ENCODE measurements at regions not wholly inside any gene's neighbourhood (a gene's known extent, or its start where the extent isn't known, plus 50 kb on each side); places are given as distances from the start of the nearest gene placed in this dataset.

DNA sequence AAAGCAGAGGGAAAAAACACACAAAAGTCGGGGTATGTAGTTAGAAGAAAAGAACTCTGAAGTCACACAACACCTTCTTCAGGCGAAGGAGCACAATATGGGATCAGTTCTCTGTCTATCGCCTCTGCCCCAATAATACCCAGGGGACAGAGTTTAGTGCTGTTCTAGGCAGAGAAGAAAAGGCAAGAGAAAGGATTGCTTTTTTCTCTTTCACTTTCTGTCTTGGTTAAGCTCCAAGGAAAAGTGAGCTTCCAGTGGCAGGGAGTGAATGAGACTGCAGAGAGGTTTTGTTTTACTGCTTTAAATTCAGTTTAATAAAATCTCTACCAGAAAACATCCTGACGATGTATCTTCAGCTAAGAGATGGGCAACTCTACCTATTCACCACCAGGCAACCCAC is 86.6 kb upstream of the STXBP5 start:
- TF ChIP-seq, protein P1, sequence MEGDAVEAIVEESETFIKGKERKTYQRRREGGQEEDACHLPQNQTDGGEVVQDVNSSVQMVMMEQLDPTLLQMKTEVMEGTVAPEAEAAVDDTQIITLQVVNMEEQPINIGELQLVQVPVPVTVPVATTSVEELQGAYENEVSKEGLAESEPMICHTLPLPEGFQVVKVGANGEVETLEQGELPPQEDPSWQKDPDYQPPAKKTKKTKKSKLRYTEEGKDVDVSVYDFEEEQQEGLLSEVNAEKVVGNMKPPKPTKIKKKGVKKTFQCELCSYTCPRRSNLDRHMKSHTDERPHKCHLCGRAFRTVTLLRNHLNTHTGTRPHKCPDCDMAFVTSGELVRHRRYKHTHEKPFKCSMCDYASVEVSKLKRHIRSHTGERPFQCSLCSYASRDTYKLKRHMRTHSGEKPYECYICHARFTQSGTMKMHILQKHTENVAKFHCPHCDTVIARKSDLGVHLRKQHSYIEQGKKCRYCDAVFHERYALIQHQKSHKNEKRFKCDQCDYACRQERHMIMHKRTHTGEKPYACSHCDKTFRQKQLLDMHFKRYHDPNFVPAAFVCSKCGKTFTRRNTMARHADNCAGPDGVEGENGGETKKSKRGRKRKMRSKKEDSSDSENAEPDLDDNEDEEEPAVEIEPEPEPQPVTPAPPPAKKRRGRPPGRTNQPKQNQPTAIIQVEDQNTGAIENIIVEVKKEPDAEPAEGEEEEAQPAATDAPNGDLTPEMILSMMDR (IDR thresholded peaks at IDR 0.05; ENCODE audit: unreplicated experiment) = no peak
- peaks cover 3% of the 10 kb centered on the region for H3K9me3 Mint-ChIP-seq (ENCODE audit: low read depth, unreplicated experiment)
- H3K4me3 Mint-ChIP-seq (ENCODE audit: low read depth, unreplicated experiment) = no peak overlapping the region
- H3K27me3 Mint-ChIP-seq (ENCODE audit: unreplicated experiment) = no peaks in the 10 kb centered on the region
- no peaks in the 10 kb centered on the region for H3K4me1 Mint-ChIP-seq (ENCODE audit: low read depth, unreplicated experiment)
- no peak overlapping the region for H3K27ac Mint-ChIP-seq (ENCODE audit: unreplicated experiment)
- CTCF ChIA-PET = interaction anchor here (0.6 kb wide), 1 partner anchor 212 kb away, joined by 3 read pairs; no protein-coding TSS in a partner anchor
- no peak for DNase-seq
- BruUV-seq (replicated peaks) = no TSS peak
- intact Hi-C loops (cut with micrococcal nuclease; ENCODE audit: unreplicated experiment) = no loop called here
- no peaks in the 10 kb centered on the region for H3K36me3 Mint-ChIP-seq (ENCODE audit: insufficient read depth, unreplicated experiment)

DNA sequence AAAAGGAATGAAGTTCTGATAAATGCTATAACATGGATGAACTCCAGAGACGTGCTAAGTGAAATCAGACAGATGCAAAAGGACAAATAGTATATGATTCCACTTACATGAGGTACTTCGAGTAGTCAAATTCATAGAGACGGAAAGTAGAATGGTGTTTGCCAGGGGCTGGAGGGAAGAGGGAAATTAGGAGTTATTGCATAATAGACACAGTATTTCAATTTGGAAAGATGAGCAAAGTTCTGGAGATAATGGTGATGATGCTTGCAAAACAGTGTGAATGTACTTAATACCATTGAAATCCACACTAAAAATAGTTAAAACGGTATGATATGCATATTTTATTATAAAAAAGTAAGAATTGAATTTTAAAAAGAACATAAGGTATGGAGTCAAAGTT is 84.9 kb upstream of the STXBP5 start:
- H3K9me3 Mint-ChIP-seq (ENCODE audit: low read depth, unreplicated experiment) = peaks cover 3% of the 10 kb centered on the region
- no peaks in the 10 kb centered on the region for H3K27me3 Mint-ChIP-seq (ENCODE audit: unreplicated experiment)
- no peak overlapping the region for H3K4me3 Mint-ChIP-seq (ENCODE audit: low read depth, unreplicated experiment)
- CTCF ChIA-PET = no interaction called here
- TF ChIP-seq, protein P1 (IDR thresholded peaks at IDR 0.05; ENCODE audit: unreplicated experiment) = no peak
- intact Hi-C loops (cut with micrococcal nuclease; ENCODE audit: unreplicated experiment) = no loop called here
- no peaks in the 10 kb centered on the region for H3K4me1 Mint-ChIP-seq (ENCODE audit: low read depth, unreplicated experiment)
- H3K36me3 Mint-ChIP-seq (ENCODE audit: insufficient read depth, unreplicated experiment) = no peaks in the 10 kb centered on the region
- H3K27ac Mint-ChIP-seq (ENCODE audit: unreplicated experiment) = no peak overlapping the region
- no TSS peak for BruUV-seq (replicated peaks)
- DNase-seq = no peak

DNA sequence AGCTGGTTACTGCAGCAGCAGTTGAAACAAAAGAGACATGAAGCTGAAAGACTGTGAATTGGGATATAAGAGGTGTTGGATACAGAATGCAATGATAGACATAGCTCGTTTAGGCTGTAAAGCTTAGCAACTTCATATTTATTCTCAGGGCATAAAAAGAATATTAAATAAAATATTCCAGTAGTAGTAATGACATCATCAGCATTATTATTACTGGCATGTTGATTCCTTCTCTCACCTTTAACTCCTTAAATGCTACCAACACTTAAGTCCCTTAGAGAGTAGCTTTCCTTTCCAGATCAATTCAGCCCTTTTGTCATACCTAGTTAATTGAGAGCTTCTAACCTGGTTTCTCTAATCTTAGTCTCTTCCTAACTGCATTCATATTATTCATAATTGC is 81.4 kb upstream of the STXBP5 start:
- H3K27me3 Mint-ChIP-seq (ENCODE audit: unreplicated experiment) = no peaks in the 10 kb centered on the region
- TF ChIP-seq, protein P1 (IDR thresholded peaks at IDR 0.05; ENCODE audit: unreplicated experiment) = no peak
- peaks cover 3% of the 10 kb centered on the region for H3K9me3 Mint-ChIP-seq (ENCODE audit: low read depth, unreplicated experiment)
- H3K36me3 Mint-ChIP-seq (ENCODE audit: insufficient read depth, unreplicated experiment) = no peaks in the 10 kb centered on the region
- DNase-seq = no peak
- H3K4me1 Mint-ChIP-seq (ENCODE audit: low read depth, unreplicated experiment) = no peaks in the 10 kb centered on the region
- BruUV-seq (replicated peaks) = no TSS peak
- H3K27ac Mint-ChIP-seq (ENCODE audit: unreplicated experiment) = no peak overlapping the region
- CTCF ChIA-PET = no interaction called here
- no peak overlapping the region for H3K4me3 Mint-ChIP-seq (ENCODE audit: low read depth, unreplicated experiment)
- intact Hi-C loops (cut with micrococcal nuclease; ENCODE audit: unreplicated experiment) = no loop called here

- CTCF ChIA-PET = no interaction called here
- Mint-ChIP-seq H3K4me3 (ENCODE audit: low read depth, unreplicated experiment) (no peak overlapping the region), H3K4me1 (ENCODE audit: low read depth, unreplicated experiment) (no peaks in the 10 kb centered on the region), H3K9me3 (ENCODE audit: low read depth, unreplicated experiment) (no peaks in the 10 kb centered on the region), H3K27me3 (ENCODE audit: unreplicated experiment) (no peaks in the 10 kb centered on the region), H3K36me3 (ENCODE audit: insufficient read depth, unreplicated experiment) (no peaks in the 10 kb centered on the region), H3K27ac (ENCODE audit: unreplicated experiment) (no peak overlapping the region)
- TF ChIP-seq, protein P1 (IDR thresholded peaks at IDR 0.05; ENCODE audit: unreplicated experiment) = no peak
- intact Hi-C loops (cut with micrococcal nuclease; ENCODE audit: unreplicated experiment) = no loop called here
- no peak for DNase-seq
- no TSS peak for BruUV-seq (replicated peaks)
These were observed 77.6 kb upstream of the STXBP5 start for GRCh38 chr6:147126618-147127022.

DNA sequence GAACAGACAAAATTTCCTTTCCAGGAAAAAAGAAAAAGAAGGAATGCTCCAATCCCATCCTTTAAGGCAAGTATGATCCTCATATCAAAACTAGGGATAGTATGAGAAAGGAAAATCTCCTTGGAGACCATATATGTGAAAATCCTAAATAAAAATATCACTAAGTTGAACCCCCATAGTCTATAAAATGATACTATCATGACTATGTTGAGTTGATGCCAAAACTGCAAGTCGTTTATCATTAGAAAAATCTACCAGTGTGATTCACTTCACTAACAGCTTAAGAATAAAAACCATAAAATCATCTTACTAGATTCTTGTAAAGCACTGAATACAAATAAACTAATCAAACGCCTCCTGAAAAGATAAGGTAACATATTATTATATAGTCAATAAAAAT is 76.6 kb upstream of the STXBP5 start:
- H3K4me3 Mint-ChIP-seq (ENCODE audit: low read depth, unreplicated experiment) = no peak overlapping the region
- intact Hi-C loops (cut with micrococcal nuclease; ENCODE audit: unreplicated experiment) = no loop called here
- TF ChIP-seq, protein P1 (IDR thresholded peaks at IDR 0.05; ENCODE audit: unreplicated experiment) = no peak
- H3K27ac Mint-ChIP-seq (ENCODE audit: unreplicated experiment) = no peak overlapping the region
- no peak for DNase-seq
- H3K27me3 Mint-ChIP-seq (ENCODE audit: unreplicated experiment) = no peaks in the 10 kb centered on the region
- CTCF ChIA-PET = no interaction called here
- no peaks in the 10 kb centered on the region for H3K4me1 Mint-ChIP-seq (ENCODE audit: low read depth, unreplicated experiment)
- BruUV-seq (replicated peaks) = no TSS peak
- H3K9me3 Mint-ChIP-seq (ENCODE audit: low read depth, unreplicated experiment) = no peaks in the 10 kb centered on the region
- H3K36me3 Mint-ChIP-seq (ENCODE audit: insufficient read depth, unreplicated experiment) = no peaks in the 10 kb centered on the region
